ENCODE measurements at regions not wholly inside any gene's neighbourhood (a gene's known extent, or its start where the extent isn't known, plus 50 kb on each side); places are given as distances from the start of the nearest gene placed in this dataset.

- Histone ChIP-seq H4K20me1 (ENCODE audit: control insufficient read depth, insufficient read depth, low read depth, low read length) (no peaks in the 10 kb centered on the region), H3K79me2 (ENCODE audit: control insufficient read depth, low read length) (no peaks in the 10 kb centered on the region), H3K4me2 (ENCODE audit: low read length) (no peak overlapping the region), H3K4me3 (ENCODE audit: low read length) (no peak overlapping the region), H3K9me3 (ENCODE audit: control insufficient read depth, insufficient read depth, low read length) (no peaks in the 10 kb centered on the region), H3K27me3 (ENCODE audit: control insufficient read depth, low read length) (peaks cover 5% of the 10 kb centered on the region), H3F3A (ENCODE audit: control insufficient read depth, insufficient read depth) (no peaks in the 10 kb centered on the region), H3K9me2 (replicated peaks; ENCODE audit: control insufficient read depth, low read length) (no peaks in the 10 kb centered on the region), H3K36me3 (ENCODE audit: control insufficient read depth, low read length) (no peaks in the 10 kb centered on the region), H3K4me1 (ENCODE audit: control insufficient read depth, low read length) (peaks cover 3% of the 10 kb centered on the region; the same call in 1 of the 2 replicates), H3K27ac (ENCODE audit: low read depth, low read length) (no peak overlapping the region)
- TF ChIP-seq CTCF (IDR thresholded peaks at IDR 0.05; ENCODE audit: low read depth, low read length, poor library complexity, severe bottlenecking) = no peak
These were observed 256.8 kb downstream of the NFATC2 start for GRCh38 chr20:51285684-51286083.

GRCh38 chr20:51284871-51285270 is 257.6 kb downstream of the NFATC2 start:
- Histone ChIP-seq H3K9me3 (ENCODE audit: control insufficient read depth, insufficient read depth, low read length) (no peaks in the 10 kb centered on the region), H3K4me2 (ENCODE audit: low read length) (no peak overlapping the region), H3K27ac (ENCODE audit: low read depth, low read length) (no peak overlapping the region), H3K4me3 (ENCODE audit: low read length) (no peak overlapping the region), H3K9me2 (replicated peaks; ENCODE audit: control insufficient read depth, low read length) (no peaks in the 10 kb centered on the region), H3F3A (ENCODE audit: control insufficient read depth, insufficient read depth) (no peaks in the 10 kb centered on the region), H3K36me3 (ENCODE audit: control insufficient read depth, low read length) (no peaks in the 10 kb centered on the region), H3K27me3 (ENCODE audit: control insufficient read depth, low read length) (peaks cover 5% of the 10 kb centered on the region), H4K20me1 (ENCODE audit: control insufficient read depth, insufficient read depth, low read depth, low read length) (no peaks in the 10 kb centered on the region), H3K79me2 (ENCODE audit: control insufficient read depth, low read length) (no peaks in the 10 kb centered on the region), H3K4me1 (ENCODE audit: control insufficient read depth, low read length) (peaks cover 3% of the 10 kb centered on the region; the same call in 1 of the 2 replicates)
- TF ChIP-seq CTCF (IDR thresholded peaks at IDR 0.05; ENCODE audit: low read depth, low read length, poor library complexity, severe bottlenecking) (no peak), EZH2phosphoT487 (IDR thresholded peaks at IDR 0.05; ENCODE audit: borderline replicate concordance, low read length) (no peak)

- TF ChIP-seq EZH2phosphoT487 (IDR thresholded peaks at IDR 0.05; ENCODE audit: borderline replicate concordance, low read length) (no peak), CTCF (IDR thresholded peaks at IDR 0.05; ENCODE audit: low read depth, low read length, poor library complexity, severe bottlenecking) (no peak)
- H3K27me3 ChIP-seq (ENCODE audit: control insufficient read depth, low read length) = 0 out of 2 replicates have a peak, but pooled peaks cover 3% of the 10 kb centered on the region
These were observed 258.3 kb downstream of the NFATC2 start for GRCh38 chr20:51284176-51284575.

More at GRCh38 chr20:51284176-51284575, 258.3 kb downstream of the NFATC2 start:
- H4K20me1 ChIP-seq (ENCODE audit: control insufficient read depth, insufficient read depth, low read depth, low read length) = no peaks in the 10 kb centered on the region
- no peak overlapping the region for H3K4me2 ChIP-seq (ENCODE audit: low read length)
- no peaks in the 10 kb centered on the region for H3K9me3 ChIP-seq (ENCODE audit: control insufficient read depth, insufficient read depth, low read length)
- peaks cover 3% of the 10 kb centered on the region; the same call in 1 of the 2 replicates for H3K4me1 ChIP-seq (ENCODE audit: control insufficient read depth, low read length)
- no peak overlapping the region for H3K4me3 ChIP-seq (ENCODE audit: low read length)
- no peaks in the 10 kb centered on the region for H3K9me2 ChIP-seq (replicated peaks; ENCODE audit: control insufficient read depth, low read length)
- no peak overlapping the region for H3K27ac ChIP-seq (ENCODE audit: low read depth, low read length)
- H3K36me3 ChIP-seq (ENCODE audit: control insufficient read depth, low read length) = no peaks in the 10 kb centered on the region
- no peaks in the 10 kb centered on the region for H3K79me2 ChIP-seq (ENCODE audit: control insufficient read depth, low read length)
- no peaks in the 10 kb centered on the region for H3F3A ChIP-seq (ENCODE audit: control insufficient read depth, insufficient read depth)

All from DOHH2 (cell line).